Testis (tissue), 2 donors: ENCODE measurements at regions not wholly inside any gene's neighbourhood (a gene's known extent, or its start where the extent isn't known, plus 50 kb on each side); places are given as distances from the start of the nearest gene placed in this dataset.

Source experiments
- DNase-seq: peaks from one replicate; pipeline ENCODE4 v3.0.0-alpha.2; 2019
- H3K27ac ChIP-seq, 2 donors: fragments of 200-600 bp; sonication (generic); one replicate each; pipeline ENCODE4 v1.5.1; 2019
- H3K27me3 ChIP-seq: fragments of 200-600 bp; sonication (generic); one replicate; pipeline ENCODE4 v1.5.1; 2019
- H3K36me3 ChIP-seq: fragments of 200-600 bp; sonication (generic); one replicate; pipeline ENCODE4 v1.5.1; 2017; ENCODE audit warnings: low read depth; ENCODE audit errors: missing control alignments
- H3K4me1 ChIP-seq: fragments of 200-600 bp; sonication (generic); one replicate; pipeline ENCODE4 v1.5.1; 2019
- H3K4me3 ChIP-seq, 2 donors: fragments of 200-600 bp; sonication (generic); one replicate each; pipeline ENCODE4 v1.5.1; 2017 to 2019
- H3K9me3 ChIP-seq: fragments of 200-600 bp; sonication (generic); one replicate; pipeline ENCODE4 v1.5.1; 2017
- CTCF ChIP-seq, 3 experiments: fragments of 450-650 bp in 2 of 3; fragments of 200-600 bp in 1 of 3; sonication (generic) in 1 of 3; IDR thresholded peaks; one replicate each; pipeline ENCODE4 v1.5.1; 2016 to 2019; ENCODE audit warnings: antibody characterized with exemption in 3 of 3, mild to moderate bottlenecking in 2 of 3, moderate library complexity in 1 of 3
- POLR2A ChIP-seq: fragments of 450-650 bp; IDR thresholded peaks from one replicate; pipeline ENCODE4 v1.6.1; 2017; ENCODE audit warnings: antibody characterized with exemption, mild to moderate bottlenecking, moderate library complexity
- WGBS, 2 donors: methylation state at CpG; one replicate each; pipeline ENCODE4 v1.1.5; 2018; 5-methylcytosine and 5-hydroxymethylcytosine counted together
- intact Hi-C: fragments of 100-400 bp; cut with DNase I; formaldehyde crosslinking; loops from one replicate; pipeline ENCODE4 v1.15.1; 2023; ENCODE audit warnings: low total_unique reads

- WGBS, 2 donors: 83 to 84% methylated on average over 3 of the region's 3 CpGs
- intact Hi-C loops: no loop called here
- H3K36me3 ChIP-seq: no peaks in the 10 kb centered on the region
- no peak for DNase-seq
- H3K4me3 ChIP-seq: no peak overlapping the region
- H3K27ac ChIP-seq: no peak overlapping the region
- H3K27me3 ChIP-seq: no peaks in the 10 kb centered on the region
- H3K4me1 ChIP-seq: no peaks in the 10 kb centered on the region
- TF ChIP-seq POLR2A: no peak
- no peak for TF ChIP-seq CTCF (IDR thresholded peaks at IDR 0.05)
- H3K9me3 ChIP-seq: no peaks in the 10 kb centered on the region
Observed at GRCh38 chrX:118198577-118198976, 82.0 kb upstream of the KLHL13 start.

GRCh38 chrX:118199997-118200396 is 83.4 kb upstream of the KLHL13 start:
- Histone ChIP-seq H3K27ac (no peak overlapping the region), H3K4me3 (no peak overlapping the region), H3K4me1 (no peaks in the 10 kb centered on the region), H3K27me3 (no peaks in the 10 kb centered on the region), H3K36me3 (no peaks in the 10 kb centered on the region), H3K9me3 (no peaks in the 10 kb centered on the region)
- intact Hi-C loops: no loop called here
- 64 to 87% methylated on average over 3 to 4 of the region's 4 CpGs for WGBS, 2 donors
- DNase-seq: no peak
- no peak for TF ChIP-seq CTCF (IDR thresholded peaks at IDR 0.05)
- no peak for TF ChIP-seq POLR2A

GRCh38 chrX:118205421-118206395 is 89.1 kb upstream of the KLHL13 start:
- 53 to 55% methylated on average over 8 of the region's 8 CpGs for WGBS, 2 donors
- Histone ChIP-seq H3K27ac (no peak overlapping the region), H3K9me3 (no peaks in the 10 kb centered on the region), H3K4me1 (no peaks in the 10 kb centered on the region), H3K27me3 (no peaks in the 10 kb centered on the region), H3K4me3 (no peak overlapping the region), H3K36me3 (no peaks in the 10 kb centered on the region)
- intact Hi-C loops: no loop called here
- TF ChIP-seq CTCF (IDR thresholded peaks at IDR 0.05): no peak
- TF ChIP-seq POLR2A: no peak
- no peak for DNase-seq

- no peaks in the 10 kb centered on the region for H3K4me1 ChIP-seq
- no peak for TF ChIP-seq POLR2A
- TF ChIP-seq CTCF (IDR thresholded peaks at IDR 0.05): no peak
- H3K9me3 ChIP-seq: no peaks in the 10 kb centered on the region
- whole genome bisulfite sequencing, 2 donors: 92 to 100% methylated on average over 3 of the region's 3 CpGs
- intact Hi-C loops: no loop called here
- H3K4me3 ChIP-seq: no peak overlapping the region
- no peak overlapping the region for H3K27ac ChIP-seq
- no peak for DNase-seq
- H3K36me3 ChIP-seq: no peaks in the 10 kb centered on the region
- no peaks in the 10 kb centered on the region for H3K27me3 ChIP-seq
Observed at GRCh38 chrX:118207831-118208453, 91.3 kb upstream of the KLHL13 start.
